Medulla oblongata (tissue), 1 donor: ENCODE measurements at regions not wholly inside any gene's neighbourhood (a gene's known extent, or its start where the extent isn't known, plus 50 kb on each side); places are given as distances from the start of the nearest gene placed in this dataset.

Source experiments
- DNase-seq: peaks from one replicate; pipeline ENCODE4 v3.0.0-alpha.2; 2015; ENCODE audit errors: extremely low spot score

GRCh38 chr12:89098441-89099112 is 253.7 kb downstream of the DUSP6 start:
- no peak for DNase-seq

- no peak for DNase-seq
These were observed 260.0 kb downstream of the DUSP6 start for GRCh38 chr12:89092297-89092696.

- no peak for DNase-seq
These were observed 260.9 kb downstream of the DUSP6 start for GRCh38 chr12:89091293-89091841.

- DNase-seq = no peak
These were observed 263.0 kb downstream of the DUSP6 start for GRCh38 chr12:89089264-89089663.

- no peak for DNase-seq
These were observed 264.4 kb downstream of the DUSP6 start for GRCh38 chr12:89087876-89088275.

GRCh38 chr12:89087149-89087825 is 265.0 kb downstream of the DUSP6 start:
- DNase-seq = no peak

- no peak for DNase-seq
These were observed 266.9 kb downstream of the DUSP6 start for GRCh38 chr12:89085421-89085820.

GRCh38 chr12:89084751-89085150 is 267.6 kb downstream of the DUSP6 start:
- DNase-seq = no peak

GRCh38 chr12:89083491-89083890 is 268.8 kb downstream of the DUSP6 start:
- DNase-seq = no peak

GRCh38 chr12:89082370-89082753 is 269.9 kb downstream of the DUSP6 start:
- no peak for DNase-seq

- no peak for DNase-seq
These were observed 270.5 kb downstream of the DUSP6 start for GRCh38 chr12:89081719-89082369.

GRCh38 chr12:89080793-89081465 is 271.4 kb downstream of the DUSP6 start:
- DNase-seq = no peak

GRCh38 chr12:89075880-89076540 is 276.3 kb downstream of the DUSP6 start:
- DNase-seq = no peak

- no peak for DNase-seq
These were observed 278.6 kb downstream of the DUSP6 start for GRCh38 chr12:89073659-89074058.

- no peak for DNase-seq
These were observed 279.3 kb downstream of the DUSP6 start for GRCh38 chr12:89073027-89073398.

GRCh38 chr12:89072294-89073026 is 279.8 kb downstream of the DUSP6 start:
- DNase-seq = no peak

- no peak for DNase-seq
These were observed 281.7 kb downstream of the DUSP6 start for GRCh38 chr12:89070603-89071002.

- no peak for DNase-seq
These were observed 282.9 kb downstream of the DUSP6 start for GRCh38 chr12:89069431-89069830.

- no peak for DNase-seq
These were observed 284.7 kb downstream of the DUSP6 start for GRCh38 chr12:89067421-89068187.

GRCh38 chr12:89064780-89065179 is 287.5 kb downstream of the DUSP6 start:
- no peak for DNase-seq
